Astrocyte (in vitro differentiated cells and primary cell): ENCODE measurements at regions not wholly inside any gene's neighbourhood (a gene's known extent, or its start where the extent isn't known, plus 50 kb on each side); places are given as distances from the start of the nearest gene placed in this dataset.

Experiments used
- CTCF ChIP-seq: IDR thresholded peaks from 2 replicates; pipeline ENCODE4 v1.5.1; 2011; ENCODE audit warnings: low read depth, mild to moderate bottlenecking, inconsistent platforms, low read length, moderate library complexity; ENCODE audit not compliant: insufficient read depth
- EZH2 ChIP-seq: IDR thresholded peaks from 2 replicates; pipeline ENCODE4 v1.6.1; 2012; ENCODE audit warnings: mild to moderate bottlenecking, low read length, inconsistent platforms; ENCODE audit not compliant: insufficient read depth

GRCh38 chr11:116130122-116130521 lies 625.9 kb upstream of the CADM1 start:
- no peak for TF ChIP-seq CTCF
- no peak for TF ChIP-seq EZH2
